Activated CD4-positive, CD25-positive, alpha-beta regulatory T cell treated with anti-CD3 and anti-CD28 coated beads, Interleukin-2, amount 50 U/mL, for 16 hours (primary cell): ENCODE measurements at regions not wholly inside any gene's neighbourhood (a gene's known extent, or its start where the extent isn't known, plus 50 kb on each side); places are given as distances from the start of the nearest gene placed in this dataset.

Experiments
- DNase-seq: peaks from one replicate; pipeline ENCODE4 v3.0.0-alpha.2; 2020; ENCODE audit warnings: low read depth, low spot score

DNA sequence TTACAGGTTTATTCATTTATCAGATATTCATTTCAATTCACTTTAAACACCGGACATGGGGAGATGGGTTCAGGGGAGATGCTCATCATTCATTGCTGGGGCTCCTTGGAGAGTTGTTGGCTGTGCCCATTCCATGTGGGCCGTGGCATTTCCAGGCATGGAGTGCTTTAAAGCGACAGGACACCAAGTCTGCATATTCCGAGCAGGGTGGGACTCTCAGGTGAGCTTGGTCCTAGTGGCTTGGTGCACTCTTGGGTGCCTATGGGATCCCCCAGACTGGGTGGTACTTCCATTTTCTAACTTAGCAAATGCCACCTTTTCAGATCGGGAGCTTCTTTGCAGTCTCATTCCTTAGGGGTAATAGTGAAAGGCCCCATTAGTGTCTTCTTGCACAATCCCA, 619.5 kb upstream of the CADM1 start:
- DNase-seq, result no peak

DNA sequence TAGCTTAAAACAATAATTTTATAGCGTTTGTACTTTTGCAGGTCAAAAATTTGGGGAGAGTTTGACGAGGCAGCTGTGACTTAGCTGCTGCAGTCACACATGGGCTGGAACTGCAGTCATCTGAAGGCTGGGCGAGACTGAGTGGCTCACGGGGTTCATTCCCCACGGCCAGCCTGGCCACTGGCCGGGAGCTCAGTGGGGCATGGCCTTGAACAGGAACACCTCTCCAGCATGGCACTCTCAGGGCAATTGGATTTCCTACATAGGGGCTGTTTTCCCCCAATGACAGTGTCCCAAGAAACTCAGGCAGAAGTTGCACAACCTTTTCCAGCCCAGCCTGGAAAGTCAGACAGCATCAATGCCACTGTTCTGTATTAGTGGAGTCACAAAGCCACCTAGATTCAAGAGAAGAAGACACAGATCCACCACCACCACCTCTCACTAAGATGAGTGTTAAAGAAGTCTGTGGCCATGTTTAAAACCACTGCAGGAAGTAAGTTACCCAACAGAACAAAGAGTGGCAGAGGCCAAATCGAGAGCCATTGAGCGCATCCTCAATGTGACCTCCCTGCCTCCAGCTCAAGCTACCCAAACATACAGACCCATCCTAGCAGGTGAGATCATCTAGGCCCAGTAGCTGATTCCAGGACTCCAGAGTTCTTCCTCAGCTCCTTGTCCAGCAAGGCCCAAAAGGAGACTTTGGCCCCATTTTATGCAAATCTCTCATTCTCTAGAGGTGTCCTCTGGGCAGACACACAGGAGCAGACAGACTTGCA, 618.7 kb upstream of the CADM1 start:
- DNase-seq, result no peak

DNA sequence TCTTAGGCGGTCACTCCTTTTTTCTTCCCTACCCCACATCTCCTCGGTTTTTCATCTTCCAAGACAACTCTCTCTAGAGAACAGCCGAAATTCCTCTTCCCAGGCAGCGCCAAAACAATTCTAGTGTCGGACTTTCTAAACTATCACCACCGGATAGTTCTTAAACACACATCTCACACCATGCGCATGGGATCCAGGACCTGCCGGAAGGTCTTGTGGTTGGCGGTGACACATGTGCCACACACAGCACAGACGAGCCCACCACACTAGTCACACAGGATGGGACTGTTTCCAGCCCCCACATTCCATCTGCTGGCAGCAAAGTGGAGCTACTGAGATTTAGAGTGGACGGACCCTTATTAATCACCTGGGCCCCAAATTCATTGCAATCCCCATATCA, 614.9 kb upstream of the CADM1 start:
- no peak for DNase-seq

DNA sequence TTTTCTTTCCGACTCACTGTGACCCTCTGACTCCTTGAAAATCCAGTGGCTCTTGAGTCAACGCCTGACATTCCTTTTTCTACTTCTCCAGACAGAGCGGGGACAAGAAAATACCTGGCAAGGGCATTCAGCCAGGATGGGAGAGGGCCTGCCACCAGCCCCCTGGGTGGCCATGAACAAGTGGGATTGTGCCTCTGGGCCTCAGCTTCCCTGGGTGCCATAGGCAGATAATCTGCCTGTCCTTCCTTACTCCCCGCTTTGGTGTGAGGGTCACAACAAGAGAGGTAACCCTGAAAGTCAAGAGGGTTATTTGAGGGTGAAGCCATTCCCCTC, 613.9 kb upstream of the CADM1 start:
- DNase-seq, result no peak

DNA sequence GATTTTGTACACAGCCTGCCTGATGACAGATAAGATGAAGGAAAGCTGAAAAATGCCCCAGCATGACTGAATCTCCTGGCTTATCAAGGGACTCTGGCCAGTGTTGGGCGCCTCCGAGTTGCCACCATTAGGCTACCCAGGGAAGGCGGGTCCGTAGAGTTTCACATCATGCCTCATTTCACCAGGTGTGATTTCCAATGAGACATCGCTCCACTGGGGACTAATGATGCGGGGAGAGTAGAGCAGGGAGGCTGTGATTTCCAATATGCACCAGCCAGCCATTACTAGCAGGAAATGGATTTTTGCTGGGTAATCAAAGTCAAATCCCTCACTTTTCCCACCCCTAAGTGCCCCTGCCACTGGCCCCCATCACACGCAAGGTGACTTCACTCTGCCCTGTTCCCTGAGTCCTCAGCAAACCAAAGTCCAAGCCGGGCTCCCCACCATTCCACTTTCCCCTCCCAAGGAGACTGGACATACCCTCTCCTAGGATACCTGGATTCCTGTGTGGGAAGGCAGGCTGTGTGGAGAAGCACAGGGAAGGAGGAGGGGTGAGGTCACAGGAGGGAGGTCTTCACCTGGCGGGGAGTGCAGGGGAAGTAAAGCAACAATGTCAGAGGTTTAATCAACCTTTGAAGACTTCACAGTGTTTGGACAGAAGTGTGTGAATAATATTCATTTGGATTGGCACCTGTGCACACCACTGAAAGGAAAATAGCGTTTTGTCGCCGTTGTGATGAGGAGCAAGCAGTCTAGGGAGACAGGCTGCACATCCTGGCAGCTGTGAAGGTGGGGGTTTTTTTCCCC, 613.3 kb upstream of the CADM1 start:
- DNase-seq, result no peak

DNA sequence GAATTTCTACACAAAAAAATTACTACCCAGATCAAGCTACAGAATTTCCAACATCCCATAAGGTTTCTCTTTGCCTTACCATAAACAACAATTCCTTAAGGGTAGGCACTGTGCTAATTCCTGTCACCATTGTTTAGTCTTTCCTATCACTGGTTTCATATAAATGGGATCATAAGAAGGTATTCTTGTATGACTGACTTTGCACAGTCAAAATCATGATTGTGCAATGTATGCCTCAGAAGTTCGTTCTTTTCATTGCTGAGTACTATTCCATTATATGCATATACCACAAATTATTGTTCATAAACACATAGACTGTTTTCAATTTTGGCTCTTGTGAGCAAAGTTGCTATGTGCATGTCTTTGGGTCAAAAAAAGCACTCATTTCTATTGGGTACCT, 611.6 kb upstream of the CADM1 start:
- no peak for DNase-seq

DNA sequence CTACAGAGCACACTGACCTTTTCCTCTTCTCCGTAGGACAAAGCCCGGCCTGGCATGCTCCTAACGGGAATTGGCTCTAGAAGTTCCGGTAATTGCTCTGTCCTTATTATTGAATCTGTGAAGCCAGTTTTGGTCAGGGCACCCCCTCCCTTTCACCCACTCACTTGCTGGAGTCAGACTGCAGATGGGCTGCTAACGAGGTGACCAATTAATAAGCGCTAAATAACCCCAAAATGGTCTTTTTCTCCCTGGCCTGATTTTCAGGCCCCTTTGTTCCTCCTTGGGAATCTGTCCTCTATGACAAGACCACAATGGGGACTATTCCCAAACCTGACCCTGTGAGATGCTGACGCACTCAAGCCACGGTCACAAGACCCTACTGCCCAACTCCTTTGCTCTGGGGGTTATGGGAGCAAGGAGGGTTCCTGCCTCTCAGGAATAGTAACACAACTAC, 610.0 kb upstream of the CADM1 start:
- no peak for DNase-seq

DNA sequence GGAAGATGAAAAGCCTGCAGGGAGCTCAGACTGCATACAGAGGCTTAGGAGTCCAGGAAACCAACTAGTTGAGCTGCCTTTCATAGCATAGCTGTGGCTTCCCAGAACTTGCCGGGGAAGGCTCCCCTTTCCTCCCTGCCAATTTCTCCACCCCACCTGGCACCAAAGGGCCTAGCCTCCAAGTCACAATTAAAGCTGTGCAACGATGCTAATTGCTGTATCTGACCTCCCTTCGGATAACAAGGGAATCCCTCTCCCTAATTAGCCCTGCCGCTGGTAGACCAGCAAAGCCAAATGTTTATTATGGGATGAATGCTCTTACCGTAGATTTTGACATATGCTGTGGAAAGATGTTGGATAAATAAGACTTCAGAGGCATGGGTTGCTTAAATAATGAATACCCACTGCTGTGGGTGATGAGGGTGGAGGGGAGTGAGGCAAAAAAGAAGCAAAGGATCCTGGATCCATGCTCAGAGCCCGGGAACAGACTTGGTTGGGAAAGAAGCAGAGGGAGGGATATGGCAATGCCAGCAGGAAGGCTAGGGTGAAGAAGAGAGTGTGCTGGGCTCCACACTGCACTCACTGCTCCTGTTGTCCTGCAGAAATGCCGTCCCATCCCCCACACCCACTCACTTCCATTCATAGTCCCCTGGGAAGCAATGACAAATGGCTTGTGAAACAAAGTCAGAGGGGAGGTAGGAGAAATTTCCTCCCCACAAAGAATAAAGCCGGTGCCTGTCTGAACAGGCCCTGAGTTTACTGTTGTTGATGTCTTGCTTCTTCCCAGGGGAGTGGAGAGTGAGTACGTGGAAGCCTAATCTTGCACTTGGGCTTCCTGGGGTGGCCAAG, 608.1 kb upstream of the CADM1 start:
- DNase-seq, result no peak

DNA sequence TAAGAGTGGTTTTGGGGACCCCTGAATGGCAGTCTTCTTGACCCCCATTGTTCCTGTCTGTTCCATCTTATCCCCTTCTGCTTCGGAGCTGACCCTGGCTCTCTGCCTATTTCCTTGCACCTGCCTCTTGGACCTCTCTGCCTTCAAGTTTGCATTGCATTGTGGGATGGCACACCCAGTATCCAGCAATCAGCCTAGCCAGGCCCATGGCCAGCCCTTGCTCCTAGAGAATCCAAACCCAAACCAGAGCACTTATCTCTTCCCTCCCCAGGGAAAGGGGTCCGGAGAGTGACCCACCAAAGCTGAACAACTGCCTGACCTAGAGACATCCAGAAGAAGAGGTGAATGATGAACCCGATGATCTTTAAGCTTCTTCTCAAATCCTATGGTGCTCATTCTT, 607.3 kb upstream of the CADM1 start:
- no peak for DNase-seq

DNA sequence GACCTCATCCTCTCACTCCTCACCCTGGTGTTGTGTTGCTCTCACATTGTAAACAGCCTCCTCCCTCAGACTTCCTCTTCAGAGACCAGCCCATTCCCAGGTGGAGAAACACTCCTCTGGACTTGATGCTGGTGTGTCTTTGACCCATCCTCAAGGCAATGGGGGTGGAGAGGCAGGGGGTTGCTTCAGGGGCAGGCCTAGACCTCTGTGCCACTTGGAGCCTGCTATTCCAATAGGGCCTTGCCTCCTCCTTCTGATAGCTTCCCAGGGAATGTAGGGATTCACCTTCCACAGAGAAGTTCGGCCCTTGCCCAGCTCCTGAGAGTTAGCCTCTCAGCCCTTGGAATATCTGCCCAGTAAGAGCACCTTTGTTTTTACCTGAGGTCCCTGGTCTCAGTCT, 606.6 kb upstream of the CADM1 start:
- no peak for DNase-seq

DNA sequence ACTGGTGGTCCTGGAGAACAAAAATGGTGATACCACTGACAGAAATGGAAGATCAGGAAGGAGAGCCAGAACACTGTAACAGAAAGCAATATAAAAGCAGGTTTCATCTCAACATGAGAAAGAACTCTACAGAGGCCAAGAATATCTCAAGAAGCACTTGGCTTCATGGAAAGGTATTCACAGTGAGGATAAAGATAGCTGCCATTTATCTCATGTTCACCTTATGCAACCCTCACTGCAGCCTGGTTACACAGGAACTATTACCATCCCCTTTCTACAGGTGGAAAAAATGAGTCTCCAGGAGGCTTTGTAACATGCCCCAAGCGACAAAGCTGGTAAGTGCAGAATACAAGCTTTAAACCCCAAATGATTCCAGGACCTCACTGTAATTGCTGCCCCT, 606.1 kb upstream of the CADM1 start:
- no peak for DNase-seq

DNA sequence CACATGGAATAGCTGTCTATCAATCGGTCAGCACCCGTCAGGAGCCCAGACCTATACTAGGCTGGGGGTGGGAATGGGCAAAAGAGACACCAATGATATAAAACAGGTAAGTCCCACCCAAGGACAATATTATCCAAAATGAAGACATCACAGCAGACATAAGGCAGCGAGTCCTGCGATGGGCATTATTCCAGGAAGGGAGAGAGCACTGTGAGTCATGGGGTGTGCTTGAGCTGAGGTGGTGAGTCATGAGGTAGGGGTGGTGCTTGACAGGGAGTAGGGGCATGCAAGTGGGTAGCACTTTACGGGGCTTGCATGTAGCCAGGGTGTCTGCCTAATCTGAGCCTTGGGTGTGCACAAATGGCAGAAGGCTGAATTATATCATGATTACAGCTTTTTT, 605.0 kb upstream of the CADM1 start:
- DNase-seq, result no peak

DNA sequence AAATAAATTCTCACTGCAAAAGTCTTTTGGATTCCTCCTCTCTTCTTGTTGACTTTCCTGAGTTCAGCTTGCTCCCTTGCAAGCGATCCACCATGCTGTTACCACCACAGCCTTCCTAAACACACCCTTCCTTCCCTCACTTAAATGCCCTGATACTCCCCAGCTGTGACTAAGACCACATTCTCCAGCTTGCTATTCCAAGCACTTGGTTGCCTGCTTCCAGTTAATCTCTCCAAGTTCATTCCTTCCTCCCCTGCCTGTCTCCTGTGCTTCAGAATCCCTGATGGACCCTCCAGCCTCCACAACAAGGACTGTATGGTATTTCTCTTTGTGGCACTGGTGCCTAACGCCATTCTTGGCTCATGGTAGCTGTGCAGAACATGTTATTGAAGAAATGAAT, 603.9 kb upstream of the CADM1 start:
- DNase-seq, result no peak

DNA sequence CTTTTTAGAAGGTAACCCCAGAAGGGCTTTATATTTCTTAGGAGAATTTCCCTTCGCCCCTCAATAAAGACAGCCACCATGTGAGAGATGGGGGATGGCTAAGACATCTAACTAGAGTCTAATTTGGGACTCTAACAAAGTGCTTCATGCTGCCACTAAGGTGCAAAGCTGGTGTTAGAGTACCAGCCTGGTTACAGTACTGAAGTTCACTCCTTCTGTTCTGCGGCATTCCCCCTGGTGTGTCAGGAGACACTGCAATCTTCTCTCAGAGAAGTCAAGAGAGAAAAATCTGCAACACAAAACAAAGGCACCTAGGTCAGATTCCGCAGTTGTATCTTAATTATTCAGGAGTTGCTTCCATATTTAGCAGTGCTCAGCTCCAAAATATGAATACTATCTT, 603.0 kb upstream of the CADM1 start:
- no peak for DNase-seq

DNA sequence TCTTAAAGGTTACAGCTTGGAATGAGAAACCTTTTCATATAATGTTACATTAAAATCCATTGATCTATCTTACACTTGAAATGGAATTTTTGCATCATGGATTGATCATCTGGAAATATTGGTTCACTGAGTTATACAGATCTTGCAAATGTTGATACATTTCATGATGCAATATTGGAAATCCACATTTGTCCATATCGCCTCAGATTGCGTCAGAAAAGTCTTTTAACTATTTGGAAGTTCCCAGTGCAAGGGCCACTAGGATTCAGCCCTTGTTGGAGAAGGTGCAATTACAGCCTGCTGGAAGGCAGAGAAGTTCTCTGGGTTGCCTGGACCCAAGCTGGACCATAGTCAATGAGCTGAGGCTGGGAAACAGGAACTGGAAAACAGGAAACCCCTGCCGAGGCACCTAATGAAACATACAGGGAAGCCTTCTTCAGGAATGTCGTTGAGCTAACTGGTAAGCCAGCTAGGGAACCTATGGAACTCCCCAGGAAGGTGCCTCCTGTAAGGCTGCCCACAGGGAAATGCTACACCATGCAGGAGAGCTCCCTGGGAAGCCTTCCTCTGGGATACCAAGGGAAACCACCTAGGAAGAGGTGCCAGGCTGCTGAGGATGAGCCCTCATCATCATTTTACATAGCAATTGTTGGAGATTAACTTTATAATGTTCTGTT, 600.4 kb upstream of the CADM1 start:
- no peak for DNase-seq

DNA sequence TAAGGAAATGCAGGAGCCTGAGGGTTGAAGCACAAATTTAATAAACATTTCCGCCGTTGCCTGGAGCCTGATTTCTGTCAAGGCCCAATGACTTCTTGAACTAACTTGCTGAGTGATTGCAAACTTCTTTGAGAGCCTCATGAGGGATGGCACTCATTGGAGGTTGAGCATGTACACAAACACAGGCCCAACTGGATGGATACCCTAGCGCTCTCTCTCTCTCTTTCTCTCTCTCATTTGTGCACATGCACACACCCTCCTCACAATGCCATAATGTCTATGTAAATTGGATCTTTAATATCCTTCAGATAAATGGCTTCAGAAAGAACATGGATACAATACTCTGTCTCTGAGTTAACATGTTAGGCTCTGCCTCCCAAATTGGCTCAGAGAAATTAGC, 597.7 kb upstream of the CADM1 start:
- DNase-seq, result no peak

DNA sequence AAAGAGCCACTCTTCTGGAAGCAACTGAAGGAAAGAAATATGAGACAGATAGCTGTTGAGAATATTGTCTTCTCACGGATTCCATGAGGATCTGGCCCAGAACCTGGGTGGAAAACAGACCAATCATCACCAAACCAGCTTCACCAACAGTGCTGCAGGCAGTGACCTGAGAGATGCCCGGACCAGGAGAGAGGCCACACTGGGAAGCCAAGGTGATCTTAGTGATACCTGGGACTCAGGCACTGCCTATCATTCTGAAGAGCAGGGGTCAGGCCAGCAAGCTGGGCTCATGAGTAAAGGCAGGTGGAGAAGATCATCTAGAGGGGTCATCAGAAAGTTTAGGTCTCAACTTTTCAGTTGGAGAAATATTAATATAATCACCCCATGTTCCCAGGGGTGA, 595.8 kb upstream of the CADM1 start:
- DNase-seq, result no peak

DNA sequence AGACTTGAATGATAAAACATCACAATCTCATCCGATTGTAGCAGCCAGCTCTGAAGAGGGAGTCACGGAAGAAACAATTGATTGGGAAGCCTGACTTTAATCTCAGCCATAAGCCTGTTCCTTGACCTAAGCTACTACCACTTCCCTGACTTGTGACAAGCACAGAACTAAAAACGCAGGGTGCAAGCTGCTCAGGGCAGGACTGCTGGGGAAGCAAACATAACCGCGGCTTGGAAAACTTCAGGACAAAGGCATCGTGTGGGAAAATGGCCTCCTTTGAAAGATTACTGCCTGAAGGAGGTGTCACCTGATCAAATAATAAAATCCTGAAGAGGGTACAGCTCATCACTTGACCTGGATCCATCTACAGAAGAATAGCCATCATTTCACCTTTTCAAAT, 595.3 kb upstream of the CADM1 start:
- DNase-seq, result no peak

DNA sequence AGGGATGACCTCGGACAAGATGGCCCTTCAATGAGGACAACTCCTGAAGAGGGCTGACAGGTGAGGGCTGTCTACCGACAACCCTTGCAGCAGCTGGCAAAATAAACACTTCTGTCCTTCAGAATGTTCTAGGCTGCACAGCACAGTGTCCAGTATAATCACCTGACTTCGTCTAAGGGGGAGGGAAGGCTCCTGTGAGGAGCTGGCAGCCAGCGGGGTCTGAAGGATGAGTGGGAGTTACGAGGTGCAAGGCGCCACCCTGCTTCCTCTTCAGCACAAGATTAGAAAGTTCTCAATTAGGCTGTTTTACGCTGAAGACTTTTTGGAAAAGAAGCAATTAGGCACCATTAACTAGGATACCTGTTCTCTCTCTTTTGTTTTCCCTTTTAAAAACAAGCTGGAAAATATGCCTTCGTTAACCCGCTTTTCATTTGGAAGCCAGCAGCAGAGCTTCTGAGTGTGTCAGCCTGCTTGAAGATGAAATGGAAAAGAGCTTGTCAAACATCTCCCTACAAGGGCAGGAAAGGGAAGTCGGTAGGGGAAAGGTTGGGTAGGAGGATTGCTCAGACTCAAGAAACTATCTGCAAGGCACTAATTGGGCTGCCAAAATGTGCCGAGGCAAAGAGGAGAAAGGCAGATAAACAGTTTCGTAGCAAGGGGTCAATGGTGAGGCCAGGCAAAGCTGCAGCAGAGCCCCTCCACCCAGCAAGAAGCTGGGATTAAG, 592.2 kb upstream of the CADM1 start:
- DNase-seq, result no peak

DNA sequence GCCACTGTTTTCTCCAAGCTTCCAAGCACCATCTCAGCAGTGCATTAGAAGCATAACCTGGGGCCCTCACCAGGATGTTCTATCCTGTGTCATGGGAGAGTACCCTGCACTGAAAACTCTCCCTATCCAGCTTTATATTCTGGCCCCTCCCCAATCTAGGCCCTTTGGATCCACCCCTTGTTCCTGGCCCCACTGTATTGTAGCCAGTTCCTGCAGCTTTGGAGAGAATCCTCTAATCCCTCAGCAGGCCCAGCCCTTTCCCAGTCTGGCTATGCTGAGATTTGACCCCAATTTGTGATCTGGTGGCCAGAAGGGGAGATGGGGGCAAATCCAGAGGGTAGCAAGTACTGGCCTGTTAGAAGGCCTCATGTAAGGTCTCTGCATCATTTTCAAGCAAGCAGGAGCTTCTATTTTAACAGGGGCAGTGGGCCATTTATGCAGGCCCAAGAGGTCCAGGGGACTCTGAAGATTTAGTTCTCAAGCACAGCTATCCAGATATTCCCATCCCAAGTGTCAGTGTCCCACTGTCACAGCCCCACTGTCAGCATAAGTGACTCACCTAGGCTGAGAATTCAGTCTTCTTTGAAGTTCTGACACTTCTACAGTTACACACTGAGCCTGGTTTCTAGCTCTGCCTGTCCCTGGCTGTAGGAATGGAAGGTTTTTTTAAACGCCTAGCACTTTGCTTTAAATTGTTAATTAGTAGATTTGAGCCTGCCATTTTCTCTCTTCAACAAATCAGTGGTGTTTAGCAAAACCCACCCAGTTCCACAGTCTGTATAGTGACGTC, 589.5 kb upstream of the CADM1 start:
- no peak for DNase-seq
